HEK293 (cell line): ENCODE measurements at regions not wholly inside any gene's neighbourhood (a gene's known extent, or its start where the extent isn't known, plus 50 kb on each side); places are given as distances from the start of the nearest gene placed in this dataset.

Experiments used
- CTCF ChIP-seq: fragments of 450-650 bp; formaldehyde crosslinking; IDR thresholded peaks from 2 replicates; pipeline ENCODE4 v1.5.1; 2016; ENCODE audit warnings: missing biosample characterization, missing genetic modification characterization
- KLF1 ChIP-seq: fragments of 450-650 bp; formaldehyde crosslinking; IDR thresholded peaks from 2 replicates; pipeline ENCODE4 v1.5.1; 2016; ENCODE audit warnings: missing biosample characterization, missing genetic modification characterization
- KLF8 ChIP-seq: fragments of 450-650 bp; formaldehyde crosslinking; IDR thresholded peaks from 2 replicates; pipeline ENCODE4 v1.5.1; 2016; ENCODE audit warnings: missing biosample characterization, missing genetic modification characterization
- KLF9 ChIP-seq: fragments of 450-650 bp; formaldehyde crosslinking; IDR thresholded peaks from 2 replicates; pipeline ENCODE4 v1.5.1; 2016; ENCODE audit warnings: missing biosample characterization, missing genetic modification characterization, low read depth
- MEIS1 ChIP-seq: sonication (generic); formaldehyde crosslinking; IDR thresholded peaks from 2 replicates; pipeline ENCODE4 v1.8.1; 2022; ENCODE audit warnings: missing genetic modification reagents, mild to moderate bottlenecking, borderline replicate concordance
- MYNN ChIP-seq: fragments of 450-650 bp; formaldehyde crosslinking; IDR thresholded peaks from 2 replicates; pipeline ENCODE4 v1.5.1; 2016; ENCODE audit warnings: missing biosample characterization, missing genetic modification characterization, borderline replicate concordance
- PBX3 ChIP-seq: sonication (generic); formaldehyde crosslinking; IDR thresholded peaks from 2 replicates; pipeline ENCODE4 v1.8.1; 2022; ENCODE audit warnings: mild to moderate bottlenecking, moderate library complexity, missing genetic modification reagents
- YY1 ChIP-seq: fragments of 450-650 bp; formaldehyde crosslinking; IDR thresholded peaks from 2 replicates; pipeline ENCODE4 v1.5.1; 2018; ENCODE audit warnings: missing biosample characterization, missing genetic modification characterization
- ZBTB1 ChIP-seq: fragments of 450-650 bp; formaldehyde crosslinking; IDR thresholded peaks from 2 replicates; pipeline ENCODE4 v1.5.1; 2016; ENCODE audit warnings: missing biosample characterization, missing genetic modification characterization
- ZBTB21 ChIP-seq: fragments of 450-650 bp; formaldehyde crosslinking; IDR thresholded peaks from 2 replicates; pipeline ENCODE4 v1.5.1; 2017; ENCODE audit warnings: missing biosample characterization, missing genetic modification characterization
- ZBTB8A ChIP-seq: fragments of 450-650 bp; formaldehyde crosslinking; IDR thresholded peaks from 2 replicates; pipeline ENCODE4 v1.5.1; 2016; ENCODE audit warnings: missing biosample characterization, missing genetic modification characterization
- ZNF121 ChIP-seq: fragments of 450-650 bp; formaldehyde crosslinking; IDR thresholded peaks from 2 replicates; pipeline ENCODE4 v1.5.1; 2016; ENCODE audit warnings: missing biosample characterization, missing genetic modification characterization
- ZNF423 ChIP-seq: fragments of 450-650 bp; formaldehyde crosslinking; IDR thresholded peaks from 2 replicates; pipeline ENCODE4 v1.5.1; 2016; ENCODE audit warnings: missing biosample characterization, missing genetic modification characterization
- ZNF704 ChIP-seq: fragments of 450-650 bp; formaldehyde crosslinking; IDR thresholded peaks from 2 replicates; pipeline ENCODE4 v1.5.1; 2016; ENCODE audit warnings: missing biosample characterization, missing genetic modification characterization

- no peak for TF ChIP-seq KLF8 (tag by site-specific recombination)
- TF ChIP-seq KLF1 (tag by site-specific recombination) = no peak
- TF ChIP-seq MEIS1 (CRISPR knock-in tag) = no peak
- no peak for TF ChIP-seq CTCF (tag by site-specific recombination)
- no peak for TF ChIP-seq ZNF121 (tag by site-specific recombination)
- no peak for TF ChIP-seq MYNN (tag by site-specific recombination)
- TF ChIP-seq ZBTB21 (tag by site-specific recombination) = no peak
- TF ChIP-seq ZBTB8A (tag by site-specific recombination) = no peak
- no peak for TF ChIP-seq PBX3 (CRISPR knock-in tag)
- no peak for TF ChIP-seq KLF9 (tag by site-specific recombination)
- TF ChIP-seq ZBTB1 (tag by site-specific recombination) = no peak
- TF ChIP-seq YY1 (tag by site-specific recombination) = no peak
- TF ChIP-seq ZNF704 (tag by site-specific recombination) = no peak
- no peak for TF ChIP-seq ZNF423
These were observed 287.9 kb upstream of the NOCT start for GRCh38 chr4:138727731-138728130.
